ENCODE measurements at regions not wholly inside any gene's neighbourhood (a gene's known extent, or its start where the extent isn't known, plus 50 kb on each side); places are given as distances from the start of the nearest gene placed in this dataset.

DNA sequence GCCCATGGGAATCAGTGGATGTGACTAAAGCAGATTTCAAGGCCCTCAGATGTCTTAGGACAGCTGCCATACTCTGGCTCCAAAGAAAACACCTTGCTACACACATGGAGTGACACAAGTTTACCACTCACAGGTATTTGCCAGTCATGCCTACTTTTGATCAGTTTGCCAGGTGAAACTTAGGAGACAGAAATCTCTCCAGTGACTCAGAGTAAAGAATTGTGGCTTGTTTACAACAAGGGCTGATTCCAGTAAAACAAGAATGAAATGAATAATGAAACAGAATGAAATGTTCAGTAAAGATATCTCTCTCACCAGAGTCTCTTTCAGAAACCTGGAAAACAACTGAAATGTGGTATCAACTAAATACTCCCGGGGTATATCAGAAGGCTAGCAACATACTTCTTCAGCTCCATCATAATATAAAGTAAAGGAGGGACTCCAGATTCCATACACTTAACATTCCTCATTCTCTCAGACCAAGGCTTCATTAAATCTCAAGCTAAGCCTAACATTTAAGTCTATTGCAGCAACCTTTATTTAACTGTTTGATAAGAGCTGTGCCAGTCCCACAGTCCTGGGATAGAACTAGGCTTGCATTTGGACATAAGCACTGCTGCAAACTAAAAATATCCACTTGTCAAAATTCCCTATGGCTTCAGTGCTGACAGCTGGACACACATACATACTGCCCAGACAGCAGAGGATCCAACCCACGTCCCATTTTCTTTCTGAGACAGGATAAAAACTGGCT lies 143.3 kb downstream of the SIPA1L2 start:
- TF ChIP-seq CTCF (IDR thresholded peaks at IDR 0.05; ENCODE audit: low read depth, low read length, poor library complexity, severe bottlenecking) (no peak), EZH2phosphoT487 (IDR thresholded peaks at IDR 0.05; ENCODE audit: borderline replicate concordance, low read length) (no peak)

Data from DOHH2 (cell line).